ENCODE measurements at regions not wholly inside any gene's neighbourhood (a gene's known extent, or its start where the extent isn't known, plus 50 kb on each side); places are given as distances from the start of the nearest gene placed in this dataset.
"Not testable (repeated sequence)": the region's sequence is repeated elsewhere in the genome, so short reads cannot be mapped to it uniquely, and the experiment has no call there.

GRCh38 chr2:78172157-78172556, 650.0 kb upstream of the LRRTM4 start:
- TF ChIP-seq CTCF (tag by site-specific recombination; IDR thresholded peaks at IDR 0.05); ZNF580 (tag by site-specific recombination; IDR thresholded peaks at IDR 0.05); PRDM10 (tag by site-specific recombination; IDR thresholded peaks at IDR 0.05); TCF7L2 (IDR thresholded peaks at IDR 0.05; ENCODE audit: borderline replicate concordance, low read depth, low read length); ZNF280C (tag by site-specific recombination; IDR thresholded peaks at IDR 0.05); PRDM6 (tag by site-specific recombination; IDR thresholded peaks at IDR 0.05); ZNF555 (tag by site-specific recombination; conservative IDR thresholded peaks at IDR 0.05); HIC1 (tag by site-specific recombination; IDR thresholded peaks at IDR 0.05); ELK4 (IDR thresholded peaks at IDR 0.05; ENCODE audit: borderline replicate concordance, low read depth, low read length); KLF9 (tag by site-specific recombination; IDR thresholded peaks at IDR 0.05; ENCODE audit: low read depth); HOXA7 (CRISPR knock-in tag; IDR thresholded peaks at IDR 0.05; ENCODE audit: borderline replicate concordance); MYNN (tag by site-specific recombination; IDR thresholded peaks at IDR 0.05; ENCODE audit: borderline replicate concordance); ZNF792 (tag by site-specific recombination; IDR thresholded peaks at IDR 0.05): not testable (repeated sequence)

Measured in HEK293 (cell line).